Progenitor cell of endocrine pancreas (in vitro differentiated cells): ENCODE measurements at regions not wholly inside any gene's neighbourhood (a gene's known extent, or its start where the extent isn't known, plus 50 kb on each side); places are given as distances from the start of the nearest gene placed in this dataset.

Experiments used
- DNase-seq: peaks from one replicate; pipeline ENCODE4 v3.0.0; 2021; ENCODE audit warnings: low spot score; ENCODE audit not compliant: unreplicated experiment
- H3K27ac Mint-ChIP-seq: 2 replicates; pipeline ENCODE4 v1.8.0; 2021; ENCODE audit warnings: mild to moderate bottlenecking, moderate library complexity, mixed read lengths
- H3K27me3 Mint-ChIP-seq: 2 replicates; pipeline ENCODE4 v1.8.0; 2021; ENCODE audit warnings: mixed read lengths
- H3K36me3 Mint-ChIP-seq: 2 replicates; pipeline ENCODE4 v1.8.0; 2022; ENCODE audit warnings: mixed read lengths; ENCODE audit not compliant: insufficient read depth
- H3K4me1 Mint-ChIP-seq: 2 replicates; pipeline ENCODE4 v1.8.0; 2021; ENCODE audit warnings: low read depth, mixed read lengths
- H3K4me3 Mint-ChIP-seq: 2 replicates; pipeline ENCODE4 v1.8.0; 2021; ENCODE audit warnings: low read depth, mild to moderate bottlenecking, moderate library complexity, mixed read lengths
- H3K9me3 Mint-ChIP-seq: 2 replicates; pipeline ENCODE4 v1.8.0; 2021; ENCODE audit warnings: low read depth, mixed read lengths
- TF ChIP-seq, protein P1 (sequence below): fragments of 200-600 bp; sonication (generic); IDR thresholded peaks from one replicate; pipeline ENCODE4 v1.5.0; 2021; ENCODE audit warnings: antibody characterized with exemption, mild to moderate bottlenecking; ENCODE audit not compliant: unreplicated experiment

DNA sequence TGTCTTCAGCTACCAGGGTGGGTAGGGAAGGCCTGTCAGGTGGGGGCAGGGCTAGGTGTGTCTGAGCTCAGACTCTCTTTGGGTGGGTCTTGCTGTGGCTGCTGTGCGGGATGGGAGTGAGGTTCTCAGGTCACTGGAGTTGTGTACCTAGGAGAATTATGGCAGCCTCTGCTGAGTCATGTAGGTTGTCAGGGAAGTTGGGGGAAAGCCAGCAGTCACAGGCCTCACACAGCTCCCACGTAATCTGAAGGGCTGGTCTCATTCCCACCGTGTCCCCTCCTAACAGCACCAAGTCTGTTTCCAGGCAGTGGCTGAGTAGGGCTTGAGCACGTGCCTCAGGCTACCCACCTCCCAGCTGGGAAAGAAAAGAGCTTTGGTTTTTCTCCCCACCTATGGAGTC is 67.0 kb downstream of the CHCHD4 start:
- Mint-ChIP-seq H3K36me3 (peaks cover 1% of the 10 kb centered on the region), H3K27ac (no peak overlapping the region), H3K27me3 (no peaks in the 10 kb centered on the region), H3K4me3 (no peak overlapping the region), H3K9me3 (peaks cover 18% of the 10 kb centered on the region), H3K4me1 (no peaks in the 10 kb centered on the region)
- TF ChIP-seq, protein P1, sequence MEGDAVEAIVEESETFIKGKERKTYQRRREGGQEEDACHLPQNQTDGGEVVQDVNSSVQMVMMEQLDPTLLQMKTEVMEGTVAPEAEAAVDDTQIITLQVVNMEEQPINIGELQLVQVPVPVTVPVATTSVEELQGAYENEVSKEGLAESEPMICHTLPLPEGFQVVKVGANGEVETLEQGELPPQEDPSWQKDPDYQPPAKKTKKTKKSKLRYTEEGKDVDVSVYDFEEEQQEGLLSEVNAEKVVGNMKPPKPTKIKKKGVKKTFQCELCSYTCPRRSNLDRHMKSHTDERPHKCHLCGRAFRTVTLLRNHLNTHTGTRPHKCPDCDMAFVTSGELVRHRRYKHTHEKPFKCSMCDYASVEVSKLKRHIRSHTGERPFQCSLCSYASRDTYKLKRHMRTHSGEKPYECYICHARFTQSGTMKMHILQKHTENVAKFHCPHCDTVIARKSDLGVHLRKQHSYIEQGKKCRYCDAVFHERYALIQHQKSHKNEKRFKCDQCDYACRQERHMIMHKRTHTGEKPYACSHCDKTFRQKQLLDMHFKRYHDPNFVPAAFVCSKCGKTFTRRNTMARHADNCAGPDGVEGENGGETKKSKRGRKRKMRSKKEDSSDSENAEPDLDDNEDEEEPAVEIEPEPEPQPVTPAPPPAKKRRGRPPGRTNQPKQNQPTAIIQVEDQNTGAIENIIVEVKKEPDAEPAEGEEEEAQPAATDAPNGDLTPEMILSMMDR, result no peak
- no peak for DNase-seq

DNA sequence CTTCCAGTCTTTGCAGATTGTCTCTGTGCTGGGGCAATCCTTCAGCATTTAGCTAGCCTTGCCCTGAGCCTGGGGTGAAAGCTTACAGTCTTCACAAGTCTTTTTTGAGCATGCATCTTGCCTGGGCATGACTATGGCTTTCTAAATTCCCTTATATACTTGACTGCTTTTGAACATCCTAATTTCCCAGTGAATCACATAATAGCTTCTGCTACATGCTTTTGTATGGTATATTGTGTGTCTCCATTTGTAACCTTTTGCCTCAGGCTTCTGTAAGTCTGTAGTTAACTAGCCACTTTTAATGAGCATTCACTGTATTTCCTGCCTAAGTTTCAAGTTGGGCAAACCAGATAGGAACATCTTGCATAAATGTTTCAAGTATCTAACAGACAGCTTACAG is 76.8 kb downstream of the CHCHD4 start:
- Mint-ChIP-seq H3K9me3 (no peaks in the 10 kb centered on the region), H3K4me3 (no peak overlapping the region), H3K36me3 (no peaks in the 10 kb centered on the region), H3K4me1 (no peaks in the 10 kb centered on the region), H3K27me3 (no peaks in the 10 kb centered on the region), H3K27ac (no peak overlapping the region)
- TF ChIP-seq, protein P1, result no peak
- no peak for DNase-seq

DNA sequence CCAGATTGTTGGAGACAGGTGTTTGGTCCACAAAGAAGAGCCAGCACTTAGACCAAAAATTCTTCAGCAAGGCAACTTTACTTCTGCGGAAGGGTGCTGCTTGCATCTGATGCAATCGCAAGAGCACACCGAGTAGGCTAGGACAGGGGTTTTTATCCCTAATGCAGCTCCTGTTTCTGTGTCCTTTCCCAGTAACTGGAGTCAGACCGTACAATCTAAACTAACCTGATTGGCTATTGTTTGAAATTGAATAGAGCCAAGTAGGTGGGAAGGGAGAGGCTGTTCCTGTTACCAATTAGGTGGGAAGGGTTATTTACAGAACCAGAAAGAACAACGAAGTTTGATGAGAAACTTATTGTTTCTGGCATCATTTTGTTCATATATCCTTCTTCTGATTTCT is 77.6 kb downstream of the CHCHD4 start:
- TF ChIP-seq, protein P1, result no peak
- no peaks in the 10 kb centered on the region for H3K36me3 Mint-ChIP-seq
- no peak for DNase-seq
- H3K27ac Mint-ChIP-seq, result no peak overlapping the region
- no peak overlapping the region for H3K4me3 Mint-ChIP-seq
- H3K9me3 Mint-ChIP-seq, result no peaks in the 10 kb centered on the region
- H3K27me3 Mint-ChIP-seq, result no peaks in the 10 kb centered on the region
- no peaks in the 10 kb centered on the region for H3K4me1 Mint-ChIP-seq

DNA sequence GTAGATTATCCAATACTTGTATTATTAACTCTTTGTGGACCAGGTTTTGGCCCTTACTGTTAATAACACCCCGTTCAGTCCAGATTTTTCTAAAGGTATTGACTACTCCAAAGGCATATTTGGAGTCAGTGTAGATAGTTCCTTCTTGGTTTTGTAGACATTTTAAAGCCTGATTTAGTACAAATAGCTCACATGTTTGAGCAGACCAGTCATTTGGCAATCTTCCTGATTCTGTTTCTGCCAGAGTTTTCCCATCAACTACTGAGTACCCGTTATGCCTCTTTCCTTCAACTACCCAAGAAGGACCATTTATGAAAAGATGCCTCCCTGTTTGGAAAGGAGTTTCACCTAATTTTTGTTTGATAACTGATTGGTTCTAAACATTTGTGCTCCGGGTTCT is 82.0 kb downstream of the CHCHD4 start:
- Mint-ChIP-seq H3K4me3 (no peak overlapping the region), H3K9me3 (peaks cover 11% of the 10 kb centered on the region), H3K27me3 (no peaks in the 10 kb centered on the region), H3K36me3 (no peaks in the 10 kb centered on the region), H3K27ac (no peak overlapping the region), H3K4me1 (no peaks in the 10 kb centered on the region)
- TF ChIP-seq, protein P1, result no peak
- DNase-seq, result no peak

GRCh38 chr3:14039149-14039548 is 85.5 kb downstream of the CHCHD4 start:
- Mint-ChIP-seq H3K4me3 (no peak overlapping the region), H3K9me3 (peaks cover 25% of the 10 kb centered on the region), H3K4me1 (no peaks in the 10 kb centered on the region), H3K36me3 (no peaks in the 10 kb centered on the region), H3K27ac (no peak overlapping the region), H3K27me3 (no peaks in the 10 kb centered on the region)
- no peak for DNase-seq
- TF ChIP-seq, protein P1, result no peak
